ENCODE measurements at regions not wholly inside any gene's neighbourhood (a gene's known extent, or its start where the extent isn't known, plus 50 kb on each side); places are given as distances from the start of the nearest gene placed in this dataset.

DNA sequence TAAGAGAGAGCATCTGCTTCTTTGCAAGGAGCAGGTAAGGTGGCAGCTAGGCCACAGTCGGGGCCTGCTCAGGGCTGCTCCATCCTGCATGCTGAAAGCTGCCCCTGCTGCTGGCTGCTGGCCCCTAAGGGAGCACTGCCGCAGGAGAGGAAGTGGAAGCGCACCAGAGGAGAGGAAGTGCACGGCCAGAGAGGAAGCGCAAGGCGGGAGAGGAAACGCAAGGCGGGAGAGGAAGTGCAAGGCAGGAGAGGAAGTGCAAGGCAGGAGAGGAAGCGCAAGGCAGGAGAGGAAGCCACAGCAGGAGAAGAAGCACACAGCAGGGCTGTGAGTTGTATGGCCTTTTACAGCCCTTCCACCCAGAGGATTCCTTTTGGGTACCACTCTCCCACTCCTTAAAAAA is 539.0 kb upstream of the TNP1 start:
- TF ChIP-seq SP1 (IDR thresholded peaks at IDR 0.05) (no peak), BHLHE40 (IDR thresholded peaks at IDR 0.05; ENCODE audit: borderline replicate concordance) (no peak), FOXK2 (IDR thresholded peaks at IDR 0.05) (no peak), L3MBTL2 (conservative IDR thresholded peaks at IDR 0.05) (no peak), FOXM1 (IDR thresholded peaks at IDR 0.05; ENCODE audit: borderline replicate concordance) (no peak), TARDBP (IDR thresholded peaks at IDR 0.05) (no peak), FOXA1 (IDR thresholded peaks at IDR 0.05) (no peak), NFRKB (IDR thresholded peaks at IDR 0.05) (no peak), ARNT (IDR thresholded peaks at IDR 0.05) (no peak), ZNF384 (IDR thresholded peaks at IDR 0.05) (no peak)

All from HEK293T (cell line).